ENCODE measurements at regions not wholly inside any gene's neighbourhood (a gene's known extent, or its start where the extent isn't known, plus 50 kb on each side); places are given as distances from the start of the nearest gene placed in this dataset.

DNA sequence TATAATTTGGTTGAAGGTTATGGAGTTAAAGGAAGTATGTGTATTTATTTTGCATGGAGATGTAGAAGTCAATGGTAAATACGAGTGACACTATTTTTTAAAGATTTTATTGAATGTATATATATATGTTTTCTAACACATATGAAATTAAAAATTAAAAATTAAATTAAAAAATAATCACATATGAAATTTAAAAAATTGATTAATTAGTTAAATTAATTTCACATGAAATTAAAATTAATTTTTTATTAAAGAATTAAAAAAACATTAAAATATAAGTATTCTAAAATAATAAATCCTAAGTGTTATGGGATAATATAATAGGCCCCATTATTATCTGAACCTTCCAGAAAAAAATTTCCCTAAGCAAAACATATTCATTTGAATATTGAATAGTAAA, 1163.5 kb downstream of the ARAP2 start:
- H3K27me3 Mint-ChIP-seq (ENCODE audit: low read depth): no peaks in the 10 kb centered on the region
- H3K36me3 Mint-ChIP-seq (ENCODE audit: insufficient read depth in 1 of 3, low read depth in 3 of 3): no peaks in the 10 kb centered on the region
- no peak overlapping the region for H3K23ac ChIP-seq (ENCODE audit: insufficient read length, low read depth, low read length)
- no peak for TF ChIP-seq CTCF (conservative IDR thresholded peaks at IDR 0.05)
- H2BK12ac ChIP-seq (ENCODE audit: insufficient read length, low read depth, low read length): no peak overlapping the region
- H3K79me1 ChIP-seq (ENCODE audit: insufficient read depth, low read depth, low read length, poor library complexity, severe bottlenecking): no peaks in the 10 kb centered on the region
- H3K4ac ChIP-seq (ENCODE audit: low read depth, low read length): no peak overlapping the region
- H3K79me2 ChIP-seq (ENCODE audit: insufficient read depth, low read length): no peaks in the 10 kb centered on the region
- no peak overlapping the region for H3K27ac ChIP-seq (ENCODE audit: insufficient read length, low read depth, low read length)
- H3K9ac ChIP-seq (ENCODE audit: extremely low read depth, insufficient read length, low read length): no peak overlapping the region
- H3K14ac ChIP-seq (ENCODE audit: insufficient read depth, low read length): no peak overlapping the region
- H3K27me3 ChIP-seq (ENCODE audit: insufficient read depth, low read length): no peaks in the 10 kb centered on the region
- H2BK5ac ChIP-seq (ENCODE audit: insufficient read length, low read length): no peak overlapping the region
- H3K27ac Mint-ChIP-seq: no peak overlapping the region
- no peak overlapping the region for H2AK5ac ChIP-seq (ENCODE audit: insufficient read length, low read length)
- no peak overlapping the region for H3K4me2 ChIP-seq (ENCODE audit: insufficient read depth, insufficient read length, low read length)
- H2BK15ac ChIP-seq (ENCODE audit: low read depth, low read length): no peak overlapping the region
- no peaks in the 10 kb centered on the region for H3K4me1 Mint-ChIP-seq
- H3K23me2 ChIP-seq (ENCODE audit: insufficient read length, low read depth, low read length, poor library complexity, severe bottlenecking): no peaks in the 10 kb centered on the region
- H3K9me3 Mint-ChIP-seq: no peaks in the 10 kb centered on the region
- H3K9me3 ChIP-seq (ENCODE audit: control insufficient read depth, low read depth, low read length): no peaks in the 10 kb centered on the region
- H4K5ac ChIP-seq (ENCODE audit: insufficient read length, low read depth, low read length): no peak overlapping the region
- no peaks in the 10 kb centered on the region for H3K4me1 ChIP-seq (ENCODE audit: insufficient read depth, low read length)
- H3K18ac ChIP-seq (ENCODE audit: insufficient read length, low read depth, low read length): no peak overlapping the region
- no peaks in the 10 kb centered on the region for H4K20me1 ChIP-seq (ENCODE audit: control insufficient read depth, insufficient read depth, insufficient read length)
- H3K56ac ChIP-seq (ENCODE audit: insufficient read length, low read depth, low read length): no peak overlapping the region
- no peak overlapping the region for H3K4me3 Mint-ChIP-seq
- no CpG with 5 or more reads among the region's 1 CpG for WGBS (ENCODE audit: extremely low coverage, insufficient read length, low lambda C conversion rate)
- no peak overlapping the region for H2BK120ac ChIP-seq (ENCODE audit: low read depth, low read length, poor library complexity, severe bottlenecking)
- no peak for DNase-seq
- no peak overlapping the region for H4K91ac ChIP-seq (ENCODE audit: insufficient read length, low read depth, low read length)
- no peak overlapping the region for H3T11ph ChIP-seq (ENCODE audit: low read length)
- no peak overlapping the region for H4K8ac ChIP-seq (replicated peaks; ENCODE audit: insufficient read length, low read depth, low read length)
- no peak overlapping the region for H2AFZ ChIP-seq (ENCODE audit: low read length)
- no peak overlapping the region for H2BK20ac ChIP-seq (ENCODE audit: low read depth, low read length, poor library complexity, severe bottlenecking)

Data from H9 (cell line).